Brain microvascular endothelial cell (primary cell): ENCODE measurements at regions not wholly inside any gene's neighbourhood (a gene's known extent, or its start where the extent isn't known, plus 50 kb on each side); places are given as distances from the start of the nearest gene placed in this dataset.
"Not testable (repeated sequence)": the region's sequence is repeated elsewhere in the genome, so short reads cannot be mapped to it uniquely, and the experiment has no call there.

Experiments
- DNase-seq: peaks from one replicate; pipeline ENCODE4 v3.0.0-alpha.2; 2020
- H3K27ac ChIP-seq: fragments of 250-450 bp; sonication (Bioruptor Pico); 2 replicates; pipeline ENCODE4 v1.5.1; 2020; ENCODE audit warnings: mild to moderate bottlenecking, moderate library complexity
- H3K27me3 ChIP-seq: fragments of 250-450 bp; sonication (Bioruptor Pico); replicated peaks from 2 replicates; pipeline ENCODE4 v1.5.1; 2020; ENCODE audit warnings: mild to moderate bottlenecking
- H3K36me3 ChIP-seq: fragments of 250-450 bp; sonication (Bioruptor Pico); replicated peaks from 2 replicates; pipeline ENCODE4 v1.5.1; 2020; ENCODE audit warnings: mild to moderate bottlenecking
- H3K4me3 ChIP-seq: 2 replicates; pipeline ENCODE4 v1.5.1; 2011; ENCODE audit warnings: low read depth, mild to moderate bottlenecking, control low read depth, low read length, moderate library complexity
- CTCF ChIP-seq: IDR thresholded peaks from 2 replicates; pipeline ENCODE4 v1.5.1; 2011; ENCODE audit warnings: low read depth, mild to moderate bottlenecking, moderate library complexity, low read length, control low read depth, inconsistent platforms; ENCODE audit errors: missing control alignments
- in situ Hi-C: cut with HindIII; loops from 2 replicates; pipeline ENCODE4 v1.10.0; 2017; ENCODE audit warnings: low sequenced_read_pairs, low pct_ligation_motif_present

GRCh38 chr9:85298499-85298898 lies 443.3 kb downstream of the AGTPBP1 start:
- no peak for DNase-seq
- in situ Hi-C loops: no loop called here
- Histone ChIP-seq H3K27me3 (no peaks in the 10 kb centered on the region), H3K4me3 (no peak overlapping the region), H3K36me3 (no peaks in the 10 kb centered on the region), H3K27ac (no peak overlapping the region)
- no peak for TF ChIP-seq CTCF

GRCh38 chr9:85295244-85295643 lies 446.5 kb downstream of the AGTPBP1 start:
- in situ Hi-C loops, H3K4me3 ChIP-seq, H3K36me3 ChIP-seq, DNase-seq, H3K27ac ChIP-seq, H3K27me3 ChIP-seq: not testable (repeated sequence)

- TF ChIP-seq CTCF: no peak
Observed at GRCh38 chr9:85292261-85292660, 449.5 kb downstream of the AGTPBP1 start.

GRCh38 chr9:85291266-85291665 lies 450.5 kb downstream of the AGTPBP1 start:
- Histone ChIP-seq H3K27ac (no peak overlapping the region), H3K4me3 (no peak overlapping the region), H3K36me3 (no peaks in the 10 kb centered on the region), H3K27me3 (no peaks in the 10 kb centered on the region)
- TF ChIP-seq CTCF: no peak
- in situ Hi-C loops: no loop called here
- no peak for DNase-seq

More at GRCh38 chr9:85292261-85292660, 449.5 kb downstream of the AGTPBP1 start:
- Histone ChIP-seq H3K36me3 (no peaks in the 10 kb centered on the region), H3K27ac (no peak overlapping the region), H3K27me3 (no peaks in the 10 kb centered on the region), H3K4me3 (no peak overlapping the region)
- DNase-seq: no peak
- in situ Hi-C loops: no loop called here

- Histone ChIP-seq H3K36me3 (no peaks in the 10 kb centered on the region), H3K27ac (no peak overlapping the region), H3K4me3 (no peak overlapping the region), H3K27me3 (no peaks in the 10 kb centered on the region)
- in situ Hi-C loops: no loop called here
- TF ChIP-seq CTCF: no peak
- DNase-seq: no peak
Observed at GRCh38 chr9:85290019-85290418, 451.7 kb downstream of the AGTPBP1 start.

- no peak for TF ChIP-seq CTCF
- in situ Hi-C loops: no loop called here
- H3K4me3 ChIP-seq: no peak overlapping the region
Observed at GRCh38 chr9:85289142-85289541, 452.6 kb downstream of the AGTPBP1 start.

More at GRCh38 chr9:85289142-85289541, 452.6 kb downstream of the AGTPBP1 start:
- Histone ChIP-seq H3K36me3 (no peaks in the 10 kb centered on the region), H3K27ac (no peak overlapping the region), H3K27me3 (no peaks in the 10 kb centered on the region)
- no peak for DNase-seq
